Lower lobe of right lung (tissue), 2 donors: ENCODE measurements at regions not wholly inside any gene's neighbourhood (a gene's known extent, or its start where the extent isn't known, plus 50 kb on each side); places are given as distances from the start of the nearest gene placed in this dataset.

Experiments used
- ATAC-seq, 2 donors: fragments of 200-7000 bp; cut with Tn5 transposase; one replicate each; pipeline ENCODE4 v1.9.1; 2020 to 2022; ENCODE audit warnings: mild to moderate bottlenecking in 2 of 2, moderate library complexity in 2 of 2
- DNase-seq: peaks from one replicate; pipeline ENCODE4 v3.0.0-alpha.2; 2020
- H3K27ac ChIP-seq: fragments of 200-600 bp; one replicate; pipeline ENCODE4 v1.8.0; 2022
- H3K27me3 ChIP-seq: fragments of 200-600 bp; one replicate; pipeline ENCODE4 v1.8.0; 2022; ENCODE audit warnings: low read depth
- H3K36me3 ChIP-seq: fragments of 200-600 bp; one replicate; pipeline ENCODE4 v1.8.0; 2022; ENCODE audit warnings: mild to moderate bottlenecking
- H3K4me1 ChIP-seq: fragments of 200-600 bp; one replicate; pipeline ENCODE4 v1.8.0; 2022
- H3K4me3 ChIP-seq: fragments of 200-600 bp; one replicate; pipeline ENCODE4 v1.8.0; 2022; ENCODE audit warnings: mild to moderate bottlenecking
- H3K9me3 ChIP-seq: fragments of 200-600 bp; one replicate; pipeline ENCODE4 v1.8.0; 2022
- CTCF ChIP-seq: fragments of 200-600 bp; IDR thresholded peaks from one replicate; pipeline ENCODE4 v1.8.0; 2022; ENCODE audit warnings: antibody characterized with exemption, mild to moderate bottlenecking
- intact Hi-C: fragments of 100-400 bp; cut with DNase I; formaldehyde crosslinking; loops from one replicate; pipeline ENCODE4 v1.11.0; 2022
- donor health status: DM: no; HTN: yes; CAD: no; lungs with severe emphysema.

- no peaks in the 10 kb centered on the region for H3K27me3 ChIP-seq
- intact Hi-C loops = no loop called here
- ATAC-seq = peak in 1 of 2 donors; percentile 64
These were observed 112.7 kb upstream of the SLC4A7 start for GRCh38 chr3:27596921-27597320.

GRCh38 chr3:27596334-27596841, 112.2 kb upstream of the SLC4A7 start:
- no peak for TF ChIP-seq CTCF
- H3K27ac ChIP-seq = no peak overlapping the region
- DNase-seq = no peak
- intact Hi-C loops = no loop called here
- H3K4me3 ChIP-seq = no peak overlapping the region
- no peaks in the 10 kb centered on the region for H3K9me3 ChIP-seq
- H3K27me3 ChIP-seq = no peaks in the 10 kb centered on the region
- H3K36me3 ChIP-seq = no peaks in the 10 kb centered on the region
- ATAC-seq = peak in 1 of 2 donors; percentile 57
- H3K4me1 ChIP-seq = peaks cover 27% of the 10 kb centered on the region

More at GRCh38 chr3:27596921-27597320, 112.7 kb upstream of the SLC4A7 start:
- Histone ChIP-seq H3K27ac (no peak overlapping the region), H3K9me3 (no peaks in the 10 kb centered on the region), H3K4me1 (peaks cover 21% of the 10 kb centered on the region), H3K36me3 (no peaks in the 10 kb centered on the region), H3K4me3 (no peak overlapping the region)
- no peak for DNase-seq
- no peak for TF ChIP-seq CTCF

- DNase-seq (no peak), ATAC-seq (no peak)
- Histone ChIP-seq H3K9me3 (no peaks in the 10 kb centered on the region), H3K27me3 (no peaks in the 10 kb centered on the region), H3K4me1 (peaks cover 48% of the 10 kb centered on the region), H3K27ac (no peak overlapping the region), H3K4me3 (no peak overlapping the region), H3K36me3 (no peaks in the 10 kb centered on the region)
- no peak for TF ChIP-seq CTCF
- intact Hi-C loops = no loop called here
These were observed 110.0 kb upstream of the SLC4A7 start for GRCh38 chr3:27594096-27594690.

GRCh38 chr3:27593173-27593572, 109.0 kb upstream of the SLC4A7 start:
- peaks cover 48% of the 10 kb centered on the region for H3K4me1 ChIP-seq
- no peak for DNase-seq
- TF ChIP-seq CTCF = no peak
- H3K27ac ChIP-seq = no peak overlapping the region
- H3K36me3 ChIP-seq = no peaks in the 10 kb centered on the region
- H3K27me3 ChIP-seq = no peaks in the 10 kb centered on the region
- no peaks in the 10 kb centered on the region for H3K9me3 ChIP-seq
- intact Hi-C loops = no loop called here
- no peak for ATAC-seq
- H3K4me3 ChIP-seq = no peak overlapping the region

GRCh38 chr3:27591312-27592210, 107.4 kb upstream of the SLC4A7 start:
- DNase-seq (no peak), ATAC-seq (peak; percentile 9 to 14)
- H3K27ac ChIP-seq = peak overlapping the region; percentile 57
- TF ChIP-seq CTCF = no peak
- intact Hi-C loops = no loop called here
- H3K9me3 ChIP-seq = no peaks in the 10 kb centered on the region
- no peaks in the 10 kb centered on the region for H3K27me3 ChIP-seq
- H3K4me3 ChIP-seq = no peak overlapping the region
- H3K36me3 ChIP-seq = no peaks in the 10 kb centered on the region
- peaks cover 41% of the 10 kb centered on the region for H3K4me1 ChIP-seq
